Ascending aorta (tissue), 2 donors: ENCODE measurements at regions not wholly inside any gene's neighbourhood (a gene's known extent, or its start where the extent isn't known, plus 50 kb on each side); places are given as distances from the start of the nearest gene placed in this dataset.

Experiments used
- DNase-seq, 2 donors: peaks; one replicate each; pipeline ENCODE4 v3.0.0-alpha.2; 2019; ENCODE audit warnings: low spot score in 2 of 2
- H3K27ac ChIP-seq, 2 donors: fragments of 200-600 bp; sonication (generic); one replicate each; pipeline ENCODE4 v1.5.1; 2016 to 2017; ENCODE audit warnings: mild to moderate bottlenecking in 1 of 2
- H3K27me3 ChIP-seq: fragments of 200-600 bp; sonication (generic); one replicate; pipeline ENCODE4 v1.5.1; 2017
- H3K36me3 ChIP-seq, 2 donors: fragments of 200-600 bp; sonication (generic); one replicate each; pipeline ENCODE4 v1.5.1; 2016
- H3K4me1 ChIP-seq, 2 donors: fragments of 200-600 bp; sonication (generic); one replicate each; pipeline ENCODE4 v1.5.1; 2016 to 2017; ENCODE audit warnings: mild to moderate bottlenecking in 1 of 2
- H3K4me3 ChIP-seq, 2 donors: fragments of 200-600 bp; sonication (generic); one replicate each; pipeline ENCODE4 v1.5.1; 2016 to 2017; ENCODE audit warnings: mild to moderate bottlenecking in 1 of 2
- H3K9me3 ChIP-seq, 2 donors: fragments of 200-600 bp; sonication (generic); one replicate each; pipeline ENCODE4 v1.5.1; 2016
- CTCF ChIP-seq, 3 experiments: fragments of 200-600 bp in 2 of 3; fragments of 450-650 bp in 1 of 3; sonication (generic) in 2 of 3; IDR thresholded peaks; one replicate each; pipeline ENCODE4 v1.5.1; 2016 to 2019; ENCODE audit warnings: antibody characterized with exemption in 3 of 3, mild to moderate bottlenecking in 1 of 3, moderate library complexity in 1 of 3
- intact Hi-C: fragments of 100-400 bp; cut with DNase I; formaldehyde crosslinking; loops from one replicate; pipeline ENCODE4 v1.15.1; 2023

- DNase-seq, result no peak
- TF ChIP-seq CTCF (IDR thresholded peaks at IDR 0.05), result no peak
- intact Hi-C loops, result no loop called here
- Histone ChIP-seq H3K4me3 (no peak overlapping the region), H3K27ac (no peak overlapping the region), H3K27me3 (no peaks in the 10 kb centered on the region), H3K4me1 (no peaks in the 10 kb centered on the region), H3K36me3 (no peaks in the 10 kb centered on the region), H3K9me3 (no peaks in the 10 kb centered on the region)
Observed at GRCh38 chr1:242827538-242827937, 303.0 kb upstream of the PLD5 start.

- TF ChIP-seq CTCF (IDR thresholded peaks at IDR 0.05), result no peak
- Histone ChIP-seq H3K9me3 (no peaks in the 10 kb centered on the region), H3K27ac (no peak overlapping the region), H3K4me1 (no peaks in the 10 kb centered on the region), H3K27me3 (no peaks in the 10 kb centered on the region), H3K36me3 (no peaks in the 10 kb centered on the region), H3K4me3 (no peak overlapping the region)
- intact Hi-C loops, result no loop called here
- no peak for DNase-seq
Observed at GRCh38 chr1:242826701-242827336, 302.3 kb upstream of the PLD5 start.

GRCh38 chr1:242824435-242824834 lies 299.9 kb upstream of the PLD5 start:
- no peak overlapping the region for H3K4me3 ChIP-seq
- no peak overlapping the region for H3K27ac ChIP-seq
- intact Hi-C loops, result no loop called here
- TF ChIP-seq CTCF (IDR thresholded peaks at IDR 0.05), result no peak
- no peaks in the 10 kb centered on the region for H3K4me1 ChIP-seq
- no peaks in the 10 kb centered on the region for H3K9me3 ChIP-seq
- no peaks in the 10 kb centered on the region for H3K27me3 ChIP-seq
- no peak for DNase-seq
- no peaks in the 10 kb centered on the region for H3K36me3 ChIP-seq

GRCh38 chr1:242813490-242814091 lies 289.1 kb upstream of the PLD5 start:
- H3K36me3 ChIP-seq, result no peaks in the 10 kb centered on the region
- no peaks in the 10 kb centered on the region for H3K4me1 ChIP-seq
- H3K9me3 ChIP-seq, result no peaks in the 10 kb centered on the region
- intact Hi-C loops, result no loop called here
- no peak for TF ChIP-seq CTCF (IDR thresholded peaks at IDR 0.05)
- no peak overlapping the region for H3K4me3 ChIP-seq
- H3K27ac ChIP-seq, result no peak overlapping the region
- no peak for DNase-seq
- H3K27me3 ChIP-seq, result no peaks in the 10 kb centered on the region

GRCh38 chr1:242811092-242811840 lies 286.8 kb upstream of the PLD5 start:
- Histone ChIP-seq H3K9me3 (no peaks in the 10 kb centered on the region), H3K27me3 (no peaks in the 10 kb centered on the region), H3K4me3 (no peak overlapping the region), H3K4me1 (no peaks in the 10 kb centered on the region), H3K36me3 (no peaks in the 10 kb centered on the region), H3K27ac (no peak overlapping the region)
- no peak for TF ChIP-seq CTCF (IDR thresholded peaks at IDR 0.05)
- intact Hi-C loops, result no loop called here
- DNase-seq, result no peak
